Loucy (cell line): ENCODE measurements at regions not wholly inside any gene's neighbourhood (a gene's known extent, or its start where the extent isn't known, plus 50 kb on each side); places are given as distances from the start of the nearest gene placed in this dataset.

Experiments
- H2AFZ ChIP-seq: fragments of 200-600 bp; sonication (generic); 2 replicates; pipeline ENCODE4 v1.6.0; 2016; ENCODE audit warnings: antibody characterized with exemption, mild to moderate bottlenecking, low read length, moderate library complexity
- H3F3A ChIP-seq: fragments of 200-600 bp; 2 replicates; pipeline ENCODE4 v1.6.0; 2016; ENCODE audit warnings: antibody characterized with exemption, low read depth, mild to moderate bottlenecking
- H3K27me3 ChIP-seq: fragments of 200-600 bp; sonication (generic); 2 replicates; pipeline ENCODE4 v1.6.1; 2014; ENCODE audit warnings: low read length, mild to moderate bottlenecking; ENCODE audit not compliant: insufficient read depth, poor library complexity, severe bottlenecking
- H3K36me3 ChIP-seq: fragments of 200-600 bp; sonication (generic); 2 replicates; pipeline ENCODE4 v1.6.1; 2016; ENCODE audit warnings: low read length; ENCODE audit not compliant: insufficient read depth
- H3K4me1 ChIP-seq: fragments of 200-600 bp; sonication (generic); 2 replicates; pipeline ENCODE4 v1.5.1; 2014; ENCODE audit warnings: low read length, mild to moderate bottlenecking; ENCODE audit not compliant: insufficient read depth, poor library complexity, severe bottlenecking
- H3K4me2 ChIP-seq: fragments of 200-600 bp; sonication (generic); 2 replicates; pipeline ENCODE4 v1.6.0; 2014; ENCODE audit warnings: antibody characterized with exemption, low read length, low read depth, mild to moderate bottlenecking; ENCODE audit not compliant: poor library complexity, severe bottlenecking
- H3K4me3 ChIP-seq: fragments of 200-600 bp; sonication (generic); 2 replicates; pipeline ENCODE4 v1.5.1; 2014; ENCODE audit warnings: low read length, mild to moderate bottlenecking, mixed read lengths; ENCODE audit not compliant: poor library complexity, severe bottlenecking
- H3K79me2 ChIP-seq: fragments of 200-600 bp; sonication (generic); 2 replicates; pipeline ENCODE4 v1.6.1; 2014; ENCODE audit warnings: low read length; ENCODE audit not compliant: insufficient read depth
- H3K9ac ChIP-seq: fragments of 200-600 bp; sonication (generic); 2 replicates; pipeline ENCODE4 v1.6.0; 2014; ENCODE audit warnings: mild to moderate bottlenecking, low read depth, low read length, moderate library complexity; ENCODE audit not compliant: poor library complexity, severe bottlenecking
- H3K9me2 ChIP-seq: fragments of 200-600 bp; sonication (generic); replicated peaks from 2 replicates; pipeline ENCODE4 v1.6.1; 2016; ENCODE audit warnings: low read depth, low read length, mixed read lengths
- H3K9me3 ChIP-seq: fragments of 200-600 bp; sonication (generic); 2 replicates; pipeline ENCODE4 v1.6.1; 2014; ENCODE audit warnings: mild to moderate bottlenecking, antibody characterized with exemption, low read length, low read depth; ENCODE audit not compliant: insufficient read depth
- H4K20me1 ChIP-seq: fragments of 200-600 bp; sonication (generic); 2 replicates; pipeline ENCODE4 v1.6.0; 2014; ENCODE audit warnings: antibody characterized with exemption, low read length, mild to moderate bottlenecking; ENCODE audit not compliant: insufficient read depth, poor library complexity, severe bottlenecking
- CTCF ChIP-seq: fragments of 200-600 bp; sonication (generic); conservative IDR thresholded peaks from 2 replicates; pipeline ENCODE4 v1.5.1; 2014; ENCODE audit warnings: mild to moderate bottlenecking, antibody characterized with exemption, low read length
- EZH2phosphoT487 ChIP-seq: fragments of 200-600 bp; IDR thresholded peaks from 2 replicates; pipeline ENCODE4 v1.6.1; 2018; ENCODE audit warnings: antibody characterized with exemption, mild to moderate bottlenecking, moderate library complexity, borderline replicate concordance

GRCh38 chr3:156030723-156031122, 89.7 kb upstream of the KCNAB1 start:
- no peaks in the 10 kb centered on the region for H3K36me3 ChIP-seq
- H3K9me2 ChIP-seq = no peaks in the 10 kb centered on the region
- no peaks in the 10 kb centered on the region for H3K27me3 ChIP-seq
- no peak overlapping the region for H3K4me2 ChIP-seq
- no peaks in the 10 kb centered on the region for H3K79me2 ChIP-seq
- no peak overlapping the region for H3K4me3 ChIP-seq
- no peaks in the 10 kb centered on the region for H3K4me1 ChIP-seq
- TF ChIP-seq CTCF (no peak), EZH2phosphoT487 (no peak)
- H3K9ac ChIP-seq = no peak overlapping the region
- no peak overlapping the region for H2AFZ ChIP-seq
- H3K9me3 ChIP-seq = no peaks in the 10 kb centered on the region
- H3F3A ChIP-seq = no peaks in the 10 kb centered on the region
- H4K20me1 ChIP-seq = no peaks in the 10 kb centered on the region

GRCh38 chr3:156033428-156033827, 87.0 kb upstream of the KCNAB1 start:
- TF ChIP-seq EZH2phosphoT487 = no peak
- H3K9ac ChIP-seq = no peak overlapping the region
- H3K27me3 ChIP-seq = no peaks in the 10 kb centered on the region
- H3K4me3 ChIP-seq = no peak overlapping the region
- no peaks in the 10 kb centered on the region for H3K9me3 ChIP-seq
- H2AFZ ChIP-seq = no peak overlapping the region
- no peaks in the 10 kb centered on the region for H3K79me2 ChIP-seq
- no peaks in the 10 kb centered on the region for H3F3A ChIP-seq
- no peaks in the 10 kb centered on the region for H3K9me2 ChIP-seq
- H3K4me2 ChIP-seq = no peak overlapping the region
- no peaks in the 10 kb centered on the region for H3K36me3 ChIP-seq
- no peaks in the 10 kb centered on the region for H3K4me1 ChIP-seq
- H4K20me1 ChIP-seq = no peaks in the 10 kb centered on the region

- Histone ChIP-seq H3K4me1 (peaks cover 4% of the 10 kb centered on the region), H3K9ac (no peak overlapping the region), H3K36me3 (no peaks in the 10 kb centered on the region), H4K20me1 (no peaks in the 10 kb centered on the region), H3K9me2 (no peaks in the 10 kb centered on the region), H2AFZ (no peak overlapping the region), H3F3A (no peaks in the 10 kb centered on the region), H3K9me3 (no peaks in the 10 kb centered on the region), H3K4me3 (no peak overlapping the region), H3K27me3 (no peaks in the 10 kb centered on the region), H3K79me2 (no peaks in the 10 kb centered on the region), H3K4me2 (no peak overlapping the region)
- TF ChIP-seq EZH2phosphoT487 (no peak), CTCF (no peak)
These were observed 85.2 kb upstream of the KCNAB1 start for GRCh38 chr3:156035158-156035557.

GRCh38 chr3:156036258-156037053, 83.9 kb upstream of the KCNAB1 start:
- no peak overlapping the region for H2AFZ ChIP-seq
- no peaks in the 10 kb centered on the region for H3K9me2 ChIP-seq
- TF ChIP-seq EZH2phosphoT487 (no peak), CTCF (no peak)
- H3K4me1 ChIP-seq = peaks cover 4% of the 10 kb centered on the region
- no peaks in the 10 kb centered on the region for H3K36me3 ChIP-seq
- H3K79me2 ChIP-seq = no peaks in the 10 kb centered on the region
- H3K4me3 ChIP-seq = no peak overlapping the region
- H3K4me2 ChIP-seq = no peak overlapping the region
- H4K20me1 ChIP-seq = no peaks in the 10 kb centered on the region
- no peaks in the 10 kb centered on the region for H3F3A ChIP-seq
- H3K9me3 ChIP-seq = no peaks in the 10 kb centered on the region
- no peaks in the 10 kb centered on the region for H3K27me3 ChIP-seq
- no peak overlapping the region for H3K9ac ChIP-seq
